GM18499 (cell line): ENCODE measurements at regions not wholly inside any gene's neighbourhood (a gene's known extent, or its start where the extent isn't known, plus 50 kb on each side); places are given as distances from the start of the nearest gene placed in this dataset.

Source experiments
- ATAC-seq: cut with Tn5 transposase; IDR thresholded peaks from one replicate; pipeline ENCODE4 v1.9.1; 2021; ENCODE audit warnings: moderate number of reproducible peaks; ENCODE audit not compliant: insufficient read depth, unreplicated experiment

DNA sequence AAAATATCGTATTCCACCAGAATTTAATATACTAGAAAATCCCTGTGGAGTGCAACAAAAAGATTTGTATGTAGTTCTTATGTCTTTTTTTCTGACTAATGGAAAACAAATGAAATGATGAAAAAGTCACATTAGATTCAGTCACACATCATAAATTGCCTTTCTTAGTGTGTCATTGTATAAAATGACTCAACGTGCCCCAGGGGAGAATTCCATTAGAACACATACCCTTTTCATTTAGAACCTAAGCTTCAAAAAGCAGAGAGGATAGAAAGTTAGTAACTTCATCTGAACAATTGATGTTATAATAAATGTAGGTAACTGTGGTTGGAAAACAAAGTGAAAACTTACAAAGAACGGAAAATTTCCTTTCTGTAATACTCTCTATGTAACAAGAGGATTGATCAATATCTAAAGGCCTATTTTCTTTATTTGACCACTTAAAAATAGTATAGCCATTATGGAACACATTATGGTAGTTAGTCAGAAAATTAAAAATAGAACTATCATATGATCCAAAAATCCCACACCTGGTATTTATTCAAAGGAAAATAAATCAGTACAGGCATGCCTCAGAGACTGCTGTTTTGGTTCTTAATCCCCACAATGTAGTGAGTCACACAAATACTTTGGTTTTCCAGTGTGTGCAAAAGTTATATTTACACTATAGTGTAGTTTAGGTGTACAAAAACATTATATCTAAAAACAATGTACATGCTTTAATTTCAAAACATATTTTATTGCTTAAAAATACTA is 1016.1 kb downstream of the KCNT2 start:
- no peak for ATAC-seq

DNA sequence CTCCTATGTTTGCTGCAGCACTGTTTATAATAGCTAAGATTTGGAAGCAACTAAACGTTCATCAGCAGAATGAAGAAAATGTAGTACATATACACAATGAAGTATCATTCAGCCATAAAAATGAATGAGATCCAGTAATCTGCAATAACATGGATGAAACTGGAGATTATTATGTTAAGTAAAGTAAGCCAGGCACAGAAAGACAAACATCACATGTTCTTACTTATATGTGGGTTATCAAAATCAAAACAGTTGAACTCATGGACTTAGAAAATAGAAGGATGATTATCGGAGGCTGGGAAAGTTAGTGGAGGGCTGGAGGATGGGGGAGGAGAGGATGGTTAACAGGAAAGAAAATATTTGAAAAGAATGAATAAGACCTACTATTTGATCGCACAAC is 1017.6 kb downstream of the KCNT2 start:
- no peak for ATAC-seq

DNA sequence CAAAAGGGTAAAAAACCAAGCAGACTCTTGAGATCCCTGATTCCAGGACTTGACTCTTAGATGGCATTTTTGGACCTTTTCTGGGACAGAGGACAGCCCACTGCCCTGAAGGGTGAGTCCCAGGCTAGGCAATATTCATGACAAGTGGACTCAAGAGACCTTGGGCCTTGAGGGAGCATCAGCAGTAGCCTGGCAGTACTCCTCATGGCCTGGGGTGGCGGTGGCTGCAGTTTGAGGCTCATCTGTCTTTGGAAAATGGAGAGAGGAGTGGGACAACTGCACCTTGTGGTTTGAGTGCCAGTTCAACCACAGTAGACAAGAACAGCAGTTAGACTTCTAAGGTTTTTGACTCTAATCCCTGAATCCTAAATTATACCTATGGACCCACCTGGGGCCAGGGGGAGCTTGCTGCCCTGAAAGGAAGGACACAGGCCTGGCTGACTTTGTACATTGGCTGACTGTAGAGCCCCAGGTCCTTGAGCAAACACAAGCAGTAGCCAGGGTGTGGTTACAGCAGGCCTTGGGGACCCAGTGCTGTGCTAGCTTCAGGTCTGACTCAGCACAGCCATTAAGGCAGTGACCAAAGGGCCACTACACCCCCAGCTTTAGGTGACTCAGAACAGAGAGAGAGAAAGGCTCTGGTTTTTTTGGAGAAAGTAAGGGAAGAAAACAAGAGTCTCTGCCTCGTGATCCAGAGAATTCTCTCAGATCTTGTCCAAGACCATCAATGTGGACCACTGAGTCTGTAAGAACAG is 1023.2 kb downstream of the KCNT2 start:
- no peak for ATAC-seq

DNA sequence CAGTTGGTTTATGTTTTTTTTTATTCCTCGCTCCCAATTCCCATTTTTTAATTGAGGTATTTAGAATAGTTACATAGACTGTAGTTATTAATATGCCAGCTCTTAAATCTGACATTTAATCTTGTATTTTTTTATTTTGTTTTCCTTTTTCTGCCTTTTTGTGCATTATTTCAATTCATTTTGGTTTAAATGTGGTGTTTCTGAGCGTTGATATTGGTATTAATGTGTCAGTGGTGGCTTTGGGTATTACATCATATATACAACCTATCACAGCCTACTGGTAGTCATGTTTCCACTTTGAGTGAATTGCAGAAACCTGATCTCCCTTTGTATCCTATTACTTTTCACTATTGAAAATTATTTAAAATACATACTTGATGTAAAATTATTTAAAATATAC is 1027.3 kb downstream of the KCNT2 start:
- ATAC-seq: no peak

DNA sequence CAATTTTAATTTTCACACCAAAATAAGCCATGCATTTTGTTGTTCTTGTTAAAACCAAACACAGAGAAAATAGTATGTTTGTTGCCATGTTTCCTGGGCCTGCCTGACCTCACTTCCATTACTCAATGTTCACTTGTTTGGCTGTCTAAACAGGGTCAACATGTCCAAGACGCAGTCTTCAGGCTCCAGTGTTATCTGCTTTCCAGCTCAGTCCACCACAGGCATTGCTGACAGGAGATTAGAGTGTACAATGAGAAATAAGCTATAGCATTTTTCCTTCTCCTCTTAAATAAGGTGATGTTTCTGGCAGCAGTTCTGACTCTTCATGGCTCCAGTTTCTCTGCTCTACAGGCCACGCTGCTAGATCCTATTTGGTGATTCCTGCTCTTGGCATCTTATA is 1030.5 kb downstream of the KCNT2 start:
- no peak for ATAC-seq

DNA sequence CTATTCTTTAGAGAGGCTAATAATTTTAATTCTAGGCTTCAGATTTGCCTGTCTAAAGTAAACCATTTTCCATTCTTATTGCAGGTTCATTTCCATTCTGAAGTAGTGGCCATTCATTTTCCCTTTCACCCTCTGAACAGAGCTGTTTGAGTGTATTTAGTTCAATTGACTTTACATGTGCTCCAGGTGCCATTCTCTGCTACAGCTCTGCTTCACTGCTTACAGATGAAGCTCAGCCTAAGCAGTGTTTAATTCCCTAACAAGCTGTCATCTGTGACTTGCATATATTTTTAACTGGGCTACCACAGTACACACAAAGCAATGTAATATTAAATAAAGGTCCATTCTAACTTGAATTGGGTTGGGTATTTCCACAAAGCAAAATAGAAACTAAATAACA is 1031.6 kb downstream of the KCNT2 start:
- ATAC-seq: no peak

DNA sequence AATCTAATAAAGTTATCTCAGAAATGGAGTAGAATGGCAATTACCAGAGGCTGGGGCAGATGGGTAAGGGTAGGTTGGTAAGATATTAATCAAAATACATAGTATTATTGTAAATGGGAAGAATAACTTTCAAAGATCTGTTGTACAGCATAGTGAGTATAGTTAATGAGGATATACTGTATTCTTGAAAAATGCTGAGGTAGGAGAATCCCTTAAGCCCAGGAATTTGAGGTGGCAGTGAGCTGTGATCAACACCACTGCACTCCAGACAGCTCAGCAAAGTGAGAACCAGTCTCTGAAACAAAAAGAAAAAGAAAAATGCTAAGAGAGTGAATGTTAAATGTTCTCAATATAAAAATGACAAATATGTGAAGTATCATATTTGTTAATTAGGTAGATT is 1033.7 kb downstream of the KCNT2 start:
- ATAC-seq: no peak

DNA sequence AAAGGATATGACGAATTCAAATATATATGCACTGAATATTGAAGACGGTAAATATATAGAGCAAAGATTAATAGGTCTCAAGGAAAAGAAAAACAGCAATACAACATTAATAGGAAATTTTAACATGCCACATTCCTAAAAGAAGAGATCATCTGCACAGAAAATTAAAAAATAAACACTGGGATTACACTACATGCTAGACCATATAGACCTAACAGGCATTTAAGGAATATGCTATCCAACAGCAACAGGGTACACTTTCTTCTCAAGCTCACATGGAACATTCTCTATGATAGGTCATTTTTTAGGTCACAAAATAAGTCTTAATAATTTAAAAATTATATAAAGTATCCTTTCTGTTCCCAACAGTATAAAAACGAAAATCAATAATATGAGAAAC is 1038.3 kb downstream of the KCNT2 start:
- no peak for ATAC-seq

DNA sequence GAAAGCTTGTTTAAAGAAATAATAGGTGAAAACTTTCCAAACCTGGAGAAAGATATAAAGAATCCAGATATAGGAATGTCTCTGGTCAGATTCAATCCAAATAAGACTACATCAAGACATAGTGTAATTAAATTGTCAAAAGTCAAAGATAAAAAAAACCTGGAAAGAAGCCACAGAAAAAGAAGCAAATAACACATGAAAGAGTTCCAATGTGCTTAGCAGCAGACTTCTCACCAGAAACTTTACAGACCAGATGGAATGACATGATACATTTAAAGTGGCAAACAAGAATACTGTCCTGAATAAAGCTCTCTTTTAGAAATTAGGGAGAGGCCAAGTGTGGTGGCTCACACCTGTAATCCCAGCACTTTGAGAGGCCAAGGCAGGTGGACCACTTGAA is 1039.9 kb downstream of the KCNT2 start:
- no peak for ATAC-seq

DNA sequence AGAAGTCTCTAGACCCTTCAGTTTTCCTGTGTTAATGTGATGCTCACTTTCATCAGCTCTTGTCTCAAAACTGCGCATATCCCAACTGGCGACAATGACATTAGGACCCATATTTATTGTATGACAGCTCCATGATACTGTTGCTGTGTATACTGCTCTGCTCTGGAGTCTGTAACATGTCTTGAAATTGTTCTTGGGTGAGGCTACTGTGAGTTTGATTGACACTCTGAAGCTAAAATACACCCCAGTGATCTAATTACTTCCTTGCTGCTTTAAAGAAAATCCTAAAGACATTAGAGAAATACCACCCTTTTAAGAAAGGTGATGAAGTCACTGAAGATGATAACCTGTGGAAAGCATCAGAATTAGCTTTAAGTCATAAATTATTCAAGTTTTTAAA is 1046.2 kb downstream of the KCNT2 start:
- ATAC-seq: no peak

DNA sequence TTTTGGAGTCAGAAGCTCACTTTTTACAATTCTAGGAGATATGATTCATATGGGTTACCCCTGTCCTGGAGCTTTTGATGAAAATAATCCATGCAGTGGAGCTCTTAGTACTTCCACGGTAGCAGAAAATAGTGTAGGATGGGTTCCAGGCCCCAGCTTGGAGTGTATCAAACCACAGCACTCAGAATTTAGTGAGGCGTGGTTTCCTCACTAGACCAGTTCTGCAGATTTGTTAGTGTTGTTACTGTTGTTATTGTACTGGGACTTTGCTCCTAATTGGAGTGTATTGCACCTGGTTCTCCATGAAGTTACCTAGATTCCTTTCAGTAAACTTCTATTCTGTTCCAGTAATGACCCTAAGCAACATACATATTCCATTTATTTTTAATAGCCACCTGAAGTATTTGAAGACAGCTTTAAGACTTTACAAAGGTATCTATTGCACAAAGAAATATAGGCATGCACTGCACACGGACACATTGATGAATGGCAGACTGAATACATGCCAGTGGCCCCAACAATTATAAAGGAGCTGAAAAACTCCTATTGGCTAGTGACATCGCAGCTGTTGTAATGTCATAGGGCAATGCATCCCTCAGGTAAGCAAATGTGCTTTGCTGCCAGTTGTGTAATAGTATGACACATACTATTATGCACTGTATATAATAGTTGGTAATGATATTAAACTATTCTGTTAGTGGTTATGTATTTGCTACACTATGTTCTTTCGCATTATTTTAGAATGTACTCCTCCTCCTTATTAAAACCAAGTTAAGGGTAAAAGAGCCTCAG is 1058.0 kb downstream of the KCNT2 start:
- ATAC-seq: no peak

DNA sequence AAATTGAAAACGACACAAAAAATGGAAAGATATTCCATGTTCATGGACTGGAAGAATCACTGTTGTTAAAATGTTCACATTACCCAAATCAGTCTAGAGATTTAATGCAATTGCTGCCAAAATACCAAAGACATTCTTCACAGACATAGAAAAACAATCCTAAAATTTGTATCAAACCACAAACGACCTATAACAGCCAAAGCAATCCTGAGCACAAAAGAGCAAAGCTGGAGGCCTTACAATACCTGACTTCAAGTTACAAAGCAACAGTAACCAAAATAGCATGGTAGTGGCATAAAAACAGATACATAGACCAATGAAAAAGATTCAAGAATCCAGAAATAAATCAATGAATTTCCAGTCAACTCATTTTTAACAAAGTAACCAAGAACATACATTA is 1077.3 kb downstream of the KCNT2 start:
- ATAC-seq: no peak

DNA sequence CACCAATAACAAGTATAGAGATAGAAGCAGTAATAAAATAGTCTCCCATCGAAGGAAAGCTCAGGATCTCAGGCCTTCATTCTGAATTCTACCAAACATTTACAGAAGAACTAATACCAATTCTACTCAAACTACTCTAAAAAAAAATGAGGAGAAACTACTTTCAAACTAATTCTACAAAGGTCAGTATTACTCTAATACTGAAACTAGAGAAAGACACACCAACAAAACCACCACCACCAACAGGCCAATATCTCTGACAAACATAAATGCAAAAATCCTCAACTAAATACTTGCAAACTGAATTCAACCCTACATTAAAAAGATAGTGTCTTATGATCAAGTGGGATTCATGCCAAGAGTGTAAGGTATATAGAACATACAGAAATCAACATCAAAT is 1078.4 kb downstream of the KCNT2 start:
- ATAC-seq: no peak

DNA sequence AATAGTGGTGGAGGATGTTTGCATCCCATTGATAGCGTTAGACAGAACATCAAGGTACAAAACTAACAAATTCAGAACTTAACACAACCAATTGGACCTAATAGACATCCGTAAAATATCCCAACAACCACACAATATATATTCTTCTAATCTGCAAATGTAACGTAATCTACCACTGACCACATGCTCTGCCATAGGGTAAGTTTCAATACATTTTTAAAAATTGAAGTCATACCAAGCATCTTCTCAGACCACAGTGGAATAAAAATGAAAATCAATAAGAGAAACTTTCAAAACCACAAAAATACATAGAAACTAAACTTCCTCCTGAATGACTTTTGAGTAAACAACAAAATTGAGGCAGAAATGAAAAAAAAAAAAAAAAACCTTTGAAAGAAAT is 1087.5 kb downstream of the KCNT2 start:
- no peak for ATAC-seq

DNA sequence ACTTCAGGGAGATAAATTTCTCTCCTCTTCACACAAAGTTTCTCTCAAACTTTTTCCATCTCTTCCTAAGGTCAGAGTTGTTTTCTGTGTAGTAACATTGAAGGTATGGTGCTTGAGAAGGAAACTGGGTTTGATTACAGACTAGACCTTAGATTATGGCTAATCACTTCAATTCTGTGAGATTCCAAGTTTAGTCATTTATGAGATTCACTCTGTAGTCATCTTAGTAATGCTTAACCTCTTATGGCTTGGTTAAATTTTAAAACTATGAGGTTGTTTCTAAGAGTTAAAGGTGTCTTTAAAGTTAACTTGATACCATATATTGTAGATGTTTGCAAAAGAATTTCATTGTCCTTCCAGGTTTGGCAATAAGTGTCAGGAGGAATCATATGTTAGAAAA is 1092.2 kb downstream of the KCNT2 start:
- ATAC-seq: no peak

DNA sequence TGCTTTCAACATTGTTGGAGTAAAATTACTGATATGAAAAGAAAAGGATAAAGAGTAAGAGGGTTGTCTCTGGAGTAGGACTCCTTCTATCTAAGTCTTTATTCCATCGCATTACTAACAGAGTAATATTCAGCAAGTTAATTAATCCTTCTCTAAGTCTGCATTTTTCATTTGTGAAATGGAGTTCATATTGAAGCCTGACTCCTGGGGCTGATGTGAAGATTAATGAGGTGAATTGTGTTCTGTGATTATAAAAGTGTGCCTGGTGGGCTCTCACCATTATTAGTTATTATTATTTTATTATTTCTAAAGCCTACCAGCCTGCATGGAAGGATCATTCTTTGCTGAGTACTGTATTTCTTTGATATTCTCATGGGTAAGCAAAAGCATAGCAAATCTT is 1096.7 kb downstream of the KCNT2 start:
- ATAC-seq: no peak

DNA sequence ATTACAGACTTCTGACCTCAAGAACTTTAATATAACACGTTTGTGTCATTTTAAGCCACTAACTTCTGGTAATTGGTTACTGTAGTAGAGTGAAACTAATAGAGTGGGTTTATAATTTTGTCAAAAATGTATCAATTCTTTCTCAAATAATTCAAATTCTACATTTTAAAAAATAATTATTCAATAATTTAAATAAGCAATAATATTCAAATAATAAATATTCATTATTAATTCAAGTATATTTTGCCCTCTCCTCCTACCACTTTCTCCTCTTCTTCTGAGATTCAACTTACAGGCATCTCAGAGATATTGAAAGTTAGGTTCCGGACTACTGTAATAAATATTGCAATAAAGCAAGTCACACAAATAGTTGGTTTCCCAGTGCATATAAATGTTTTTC is 1107.1 kb downstream of the KCNT2 start:
- ATAC-seq: no peak

DNA sequence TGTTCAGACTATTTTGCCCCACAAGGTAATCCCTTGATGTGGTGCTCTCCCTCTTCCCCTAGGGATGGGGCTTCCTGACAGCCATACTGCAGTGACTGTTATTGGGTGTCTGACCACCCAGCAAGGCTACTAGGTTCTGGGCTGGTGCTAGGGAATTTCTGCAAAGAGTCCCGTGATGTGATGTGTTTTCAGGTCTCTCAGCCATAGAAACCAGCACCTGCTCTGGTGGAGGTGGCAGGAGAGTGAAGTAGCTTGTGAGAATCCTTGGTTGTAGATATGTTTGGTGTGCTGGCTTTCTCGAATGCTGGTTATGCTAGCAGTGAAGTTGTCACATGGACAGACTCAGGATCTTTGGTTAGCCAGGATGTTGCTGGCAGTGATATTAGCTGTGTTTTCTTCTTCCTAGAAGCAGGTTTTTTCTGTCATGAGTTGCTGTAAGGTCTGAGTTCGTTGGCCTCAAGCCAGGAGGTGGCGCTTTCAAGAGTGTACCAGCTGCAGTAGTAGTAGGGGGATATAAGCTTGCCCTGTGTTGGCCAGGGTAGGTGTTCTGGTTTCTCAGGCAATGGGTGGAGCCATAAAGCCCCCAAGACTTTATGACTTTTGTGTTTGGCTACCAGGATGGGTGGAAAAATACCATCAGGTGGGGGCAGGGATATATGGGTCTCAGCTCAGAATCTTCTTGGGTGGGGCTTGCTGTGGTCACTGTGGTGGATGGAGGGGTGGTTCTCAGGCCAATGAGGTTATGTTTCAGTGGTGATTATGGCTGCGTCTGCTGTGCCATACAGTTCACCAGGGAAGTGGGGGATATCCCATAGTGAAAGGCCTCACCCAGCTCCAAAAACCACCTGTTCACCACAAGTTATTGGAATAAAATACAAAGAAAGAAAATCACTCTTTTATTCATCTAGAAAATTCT is 1112.3 kb downstream of the KCNT2 start:
- no peak for ATAC-seq

DNA sequence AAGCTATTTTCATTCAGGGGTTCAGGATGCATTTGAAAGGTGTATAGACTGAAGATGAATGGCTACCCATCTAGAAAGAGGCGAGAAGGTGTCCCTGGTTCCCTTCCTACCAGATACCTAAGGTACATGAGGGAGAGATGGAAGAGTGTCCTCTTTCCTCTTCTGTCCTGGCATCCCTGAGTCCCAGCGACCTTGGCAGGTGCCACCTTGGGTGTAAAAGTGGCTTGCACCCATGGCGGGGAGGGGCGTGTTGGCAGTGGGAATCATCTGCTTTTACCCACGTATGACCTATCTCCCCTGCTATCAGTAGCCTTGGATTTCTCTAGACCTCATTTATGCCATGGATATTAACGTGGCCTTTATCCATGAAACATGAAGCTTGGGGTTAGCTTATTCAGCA is 1126.1 kb downstream of the KCNT2 start:
- ATAC-seq: no peak

DNA sequence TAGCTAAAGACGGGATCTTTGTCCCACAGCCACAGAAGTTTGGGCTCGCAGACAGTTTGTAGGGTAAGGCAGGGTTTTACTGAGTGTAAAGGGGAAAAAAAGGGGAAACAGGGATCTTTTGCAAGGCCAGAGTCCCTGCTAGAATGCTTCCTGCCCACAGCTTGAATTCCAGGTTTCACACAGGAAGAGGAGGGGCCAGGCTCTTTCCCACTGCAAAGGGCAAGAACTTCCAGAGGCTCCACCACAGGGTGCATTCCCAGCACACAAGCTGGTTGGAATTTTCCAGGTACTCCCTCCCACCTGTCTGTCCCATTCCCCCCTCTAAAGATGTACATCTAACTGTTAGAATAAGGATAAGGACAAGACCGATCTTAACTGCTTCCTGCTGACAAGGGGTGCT is 1126.9 kb downstream of the KCNT2 start:
- ATAC-seq: no peak
